Globus pallidus (tissue), 1 donor: ENCODE measurements at regions not wholly inside any gene's neighbourhood (a gene's known extent, or its start where the extent isn't known, plus 50 kb on each side); places are given as distances from the start of the nearest gene placed in this dataset.
"Not testable (repeated sequence)": the region's sequence is repeated elsewhere in the genome, so short reads cannot be mapped to it uniquely, and the experiment has no call there.

Experiments used
- DNase-seq: peaks from one replicate; pipeline ENCODE4 v3.0.0-alpha.2; 2015; ENCODE audit warnings: low spot score

GRCh38 chr7:54116956-54117355 lies 425.2 kb upstream of the VSTM2A start:
- no peak for DNase-seq

- DNase-seq: no peak
Observed at GRCh38 chr7:54129035-54129434, 413.1 kb upstream of the VSTM2A start.

- DNase-seq: no peak
Observed at GRCh38 chr7:54141576-54141975, 400.6 kb upstream of the VSTM2A start.

GRCh38 chr7:54145716-54146115 lies 396.5 kb upstream of the VSTM2A start:
- no peak for DNase-seq

- no peak for DNase-seq
Observed at GRCh38 chr7:54153462-54153861, 388.7 kb upstream of the VSTM2A start.

- no peak for DNase-seq
Observed at GRCh38 chr7:54159088-54159487, 383.1 kb upstream of the VSTM2A start.

GRCh38 chr7:54161621-54162020 lies 380.6 kb upstream of the VSTM2A start:
- no peak for DNase-seq

- no peak for DNase-seq
Observed at GRCh38 chr7:54166419-54166818, 375.8 kb upstream of the VSTM2A start.

- no peak for DNase-seq
Observed at GRCh38 chr7:54179321-54180029, 362.7 kb upstream of the VSTM2A start.

- DNase-seq: no peak
Observed at GRCh38 chr7:54180796-54181195, 361.4 kb upstream of the VSTM2A start.

GRCh38 chr7:54183055-54183454 lies 359.1 kb upstream of the VSTM2A start:
- DNase-seq: no peak

- DNase-seq: no peak
Observed at GRCh38 chr7:54186336-54186735, 355.8 kb upstream of the VSTM2A start.

- no peak for DNase-seq
Observed at GRCh38 chr7:54187886-54188685, 354.1 kb upstream of the VSTM2A start.

GRCh38 chr7:54188843-54189242 lies 353.3 kb upstream of the VSTM2A start:
- DNase-seq: no peak

GRCh38 chr7:54189330-54189729 lies 352.8 kb upstream of the VSTM2A start:
- DNase-seq: no peak

- no peak for DNase-seq
Observed at GRCh38 chr7:54201501-54201900, 340.7 kb upstream of the VSTM2A start.

- no peak for DNase-seq
Observed at GRCh38 chr7:54215424-54215823, 326.8 kb upstream of the VSTM2A start.

- not testable (repeated sequence) for DNase-seq
Observed at GRCh38 chr7:54226030-54226429, 316.1 kb upstream of the VSTM2A start.

- DNase-seq: no peak
Observed at GRCh38 chr7:54242776-54243175, 299.4 kb upstream of the VSTM2A start.

GRCh38 chr7:54245020-54245419 lies 297.2 kb upstream of the VSTM2A start:
- no peak for DNase-seq

- no peak for DNase-seq
Observed at GRCh38 chr7:54249686-54250085, 292.5 kb upstream of the VSTM2A start.

- no peak for DNase-seq
Observed at GRCh38 chr7:54252256-54253035, 289.7 kb upstream of the VSTM2A start.

GRCh38 chr7:54253036-54253373 lies 289.2 kb upstream of the VSTM2A start:
- no peak for DNase-seq
